Effector memory CD8-positive, alpha-beta T cell (primary cell): ENCODE measurements at regions not wholly inside any gene's neighbourhood (a gene's known extent, or its start where the extent isn't known, plus 50 kb on each side); places are given as distances from the start of the nearest gene placed in this dataset.

Source experiments
- ATAC-seq: fragments of 150-1000 bp; cut with Tn5 transposase; replicated peaks from 2 replicates; pipeline ENCODE4 v1.10.0; 2021; ENCODE audit warnings: mild to moderate bottlenecking, moderate library complexity
- DNase-seq, 3 experiments: peaks; one replicate each; pipeline ENCODE4 v3.0.0; 2021
- H3K27ac Mint-ChIP-seq, 2 donors: one replicate each; pipeline ENCODE4 v1.8.0; 2022; ENCODE audit warnings: mild to moderate bottlenecking in 2 of 2, mixed read lengths in 2 of 2, moderate library complexity in 2 of 2
- H3K27me3 Mint-ChIP-seq, 2 donors: one replicate each; pipeline ENCODE4 v1.8.0; 2022; ENCODE audit warnings: mixed read lengths in 2 of 2
- H3K36me3 Mint-ChIP-seq: one replicate; pipeline ENCODE4 v1.8.0; 2022; ENCODE audit warnings: mild to moderate bottlenecking, moderate library complexity, mixed read lengths; ENCODE audit not compliant: insufficient read depth
- H3K4me1 Mint-ChIP-seq, 2 donors: one replicate each; pipeline ENCODE4 v1.8.0; 2022; ENCODE audit warnings: low read depth in 2 of 2, mixed read lengths in 2 of 2
- H3K4me3 Mint-ChIP-seq, 2 donors: one replicate each; pipeline ENCODE4 v1.8.0; 2022; ENCODE audit warnings: mild to moderate bottlenecking in 2 of 2, mixed read lengths in 2 of 2, moderate library complexity in 2 of 2
- H3K9me3 Mint-ChIP-seq, 2 donors: one replicate each; pipeline ENCODE4 v1.8.0; 2022; ENCODE audit warnings: mixed read lengths in 2 of 2

GRCh38 chr2:117712684-117713083 lies 101.8 kb upstream of the DDX18 start:
- Mint-ChIP-seq H3K9me3 (peaks cover 5 to 7% of the 10 kb centered on the region in 2 donors), H3K27me3 (no peaks in the 10 kb centered on the region), H3K36me3 (no peaks in the 10 kb centered on the region), H3K27ac (no peak overlapping the region), H3K4me1 (no peaks in the 10 kb centered on the region), H3K4me3 (no peak overlapping the region)
- ATAC-seq (no peak), DNase-seq (no peak)

DNA sequence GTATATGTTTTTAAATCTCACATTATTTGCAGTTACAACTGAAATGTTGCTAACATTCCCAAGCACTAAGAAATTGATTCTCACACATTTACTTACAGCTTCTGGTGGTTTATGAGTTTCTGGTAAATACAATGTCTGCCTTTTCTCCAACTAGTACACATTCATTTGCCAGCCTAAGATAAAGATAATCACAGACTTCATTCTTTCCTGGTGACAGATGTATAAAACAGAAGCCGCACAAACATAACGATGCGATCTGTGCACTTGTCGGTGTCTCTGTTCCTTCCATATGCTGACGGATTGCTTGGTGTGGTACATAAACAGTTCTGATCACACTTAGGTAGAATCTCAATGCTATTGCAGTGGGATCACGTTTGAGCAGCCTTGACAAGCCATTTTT lies 100.4 kb upstream of the DDX18 start:
- no peak overlapping the region for H3K4me3 Mint-ChIP-seq
- no peaks in the 10 kb centered on the region for H3K36me3 Mint-ChIP-seq
- H3K27ac Mint-ChIP-seq, result no peak overlapping the region
- no peaks in the 10 kb centered on the region for H3K4me1 Mint-ChIP-seq
- no peaks in the 10 kb centered on the region for H3K27me3 Mint-ChIP-seq
- DNase-seq, result no peak
- ATAC-seq, result no peak
- H3K9me3 Mint-ChIP-seq, result peaks cover 5 to 7% of the 10 kb centered on the region in 2 donors

DNA sequence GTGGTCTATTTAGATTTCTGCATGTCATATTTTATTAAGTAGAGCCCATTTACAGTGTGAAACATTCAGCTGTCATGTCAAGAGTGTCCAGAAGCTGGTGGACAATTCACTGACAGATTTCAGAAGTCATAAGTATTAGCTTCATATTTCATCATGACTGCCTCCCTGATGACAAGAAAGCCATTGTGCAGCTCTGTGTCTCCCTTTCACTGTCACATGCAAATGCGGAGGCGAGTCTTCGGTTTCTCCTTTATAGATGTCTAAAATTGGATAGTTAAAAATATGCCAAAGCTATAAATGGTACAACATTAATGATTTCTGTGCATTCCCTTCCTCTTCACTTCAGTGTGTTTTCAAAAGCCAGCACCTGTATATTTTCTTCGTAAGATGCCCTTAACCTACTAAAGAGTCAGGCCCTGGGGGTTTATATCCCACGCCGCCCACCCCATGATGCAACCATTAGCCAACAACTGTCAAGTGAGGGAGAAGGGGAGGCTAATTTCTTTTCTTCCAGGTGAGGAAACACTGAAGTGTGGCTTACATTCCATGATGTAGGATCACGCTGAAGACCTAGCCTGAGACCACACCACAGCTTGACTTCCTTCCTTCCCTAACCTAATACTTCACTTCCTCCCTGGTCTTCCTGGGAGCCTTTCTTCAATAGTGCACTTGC lies 99.6 kb upstream of the DDX18 start:
- Mint-ChIP-seq H3K27me3 (no peaks in the 10 kb centered on the region), H3K4me1 (no peaks in the 10 kb centered on the region), H3K27ac (no peak overlapping the region), H3K9me3 (peaks cover 5 to 7% of the 10 kb centered on the region in 2 donors), H3K4me3 (no peak overlapping the region), H3K36me3 (no peaks in the 10 kb centered on the region)
- DNase-seq, result no peak
- no peak for ATAC-seq

- DNase-seq, result no peak
- H3K9me3 Mint-ChIP-seq, result peaks cover 5 to 7% of the 10 kb centered on the region in 2 donors
- H3K27me3 Mint-ChIP-seq, result peaks cover 0 to 8% of the 10 kb centered on the region in 2 donors
- ATAC-seq, result no peak
- H3K27ac Mint-ChIP-seq, result no peak overlapping the region
- no peaks in the 10 kb centered on the region for H3K36me3 Mint-ChIP-seq
- no peaks in the 10 kb centered on the region for H3K4me1 Mint-ChIP-seq
- H3K4me3 Mint-ChIP-seq, result no peak overlapping the region
Measured at GRCh38 chr2:117716505-117716904, 98.0 kb upstream of the DDX18 start.

DNA sequence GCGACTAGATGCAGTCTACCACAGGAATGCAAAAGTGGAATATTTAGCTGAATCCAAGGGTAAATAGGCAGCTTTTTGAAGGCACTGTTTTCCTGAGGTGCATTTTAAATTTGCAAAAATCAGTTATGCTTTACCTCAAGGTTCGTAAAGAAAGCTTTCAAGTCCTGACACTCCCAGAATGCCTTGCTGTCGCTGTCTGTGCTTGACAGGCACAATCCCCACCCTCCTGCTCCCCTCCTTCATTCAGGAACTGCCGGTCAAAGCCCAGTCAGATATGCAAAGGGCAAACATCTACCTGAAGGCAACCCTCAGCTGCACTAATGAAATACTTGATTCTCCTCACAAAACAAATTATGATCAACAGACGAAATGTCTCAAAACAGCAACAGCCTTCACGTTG lies 97.4 kb upstream of the DDX18 start:
- Mint-ChIP-seq H3K27me3 (peaks cover 0 to 8% of the 10 kb centered on the region in 2 donors), H3K9me3 (peaks cover 4 to 7% of the 10 kb centered on the region in 2 donors), H3K4me1 (peaks cover 2 to 4% of the 10 kb centered on the region in 2 donors), H3K27ac (no peak overlapping the region), H3K4me3 (no peak overlapping the region), H3K36me3 (no peaks in the 10 kb centered on the region)
- DNase-seq (no peak), ATAC-seq (no peak)

DNA sequence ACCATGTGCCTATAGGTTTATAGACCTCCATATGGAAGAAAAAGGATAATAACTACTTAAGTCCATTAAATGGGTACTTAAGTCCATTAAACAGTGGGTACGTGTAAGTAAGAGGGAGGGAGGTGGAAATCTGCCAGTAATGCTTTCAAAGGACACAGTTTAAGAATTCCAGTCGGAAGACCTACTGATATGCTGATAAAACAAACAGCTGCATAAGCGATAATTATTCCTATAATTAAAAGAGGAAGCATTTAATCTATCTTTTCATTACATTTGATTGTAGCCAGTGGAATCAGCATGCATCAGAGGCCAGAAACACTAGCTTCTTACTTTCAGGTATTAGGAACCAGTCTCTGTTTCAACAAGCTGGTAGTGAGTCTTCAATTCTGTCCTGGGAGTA lies 96.4 kb upstream of the DDX18 start:
- no peak for DNase-seq
- Mint-ChIP-seq H3K4me1 (peaks cover 6 to 14% of the 10 kb centered on the region in 2 donors), H3K9me3 (peaks cover 0 to 2% of the 10 kb centered on the region in 2 donors), H3K36me3 (no peaks in the 10 kb centered on the region), H3K27ac (no peak overlapping the region), H3K4me3 (no peak overlapping the region), H3K27me3 (peaks cover 0 to 8% of the 10 kb centered on the region in 2 donors)
- no peak for ATAC-seq

- no peak overlapping the region for H3K4me3 Mint-ChIP-seq
Measured at GRCh38 chr2:117720765-117721164, 93.7 kb upstream of the DDX18 start.

GRCh38 chr2:117723483-117723882 lies 91.0 kb upstream of the DDX18 start:
- peaks cover 0 to 8% of the 10 kb centered on the region in 2 donors for H3K27me3 Mint-ChIP-seq
- peaks cover 6 to 19% of the 10 kb centered on the region in 2 donors for H3K4me1 Mint-ChIP-seq
- no peak overlapping the region for H3K4me3 Mint-ChIP-seq
- H3K9me3 Mint-ChIP-seq, result no peaks in the 10 kb centered on the region
- no peaks in the 10 kb centered on the region for H3K36me3 Mint-ChIP-seq
- DNase-seq (no peak), ATAC-seq (no peak)
- H3K27ac Mint-ChIP-seq, result no peak overlapping the region

More at GRCh38 chr2:117720765-117721164, 93.7 kb upstream of the DDX18 start:
- Mint-ChIP-seq H3K4me1 (peaks cover 6 to 19% of the 10 kb centered on the region in 2 donors), H3K36me3 (no peaks in the 10 kb centered on the region), H3K9me3 (no peaks in the 10 kb centered on the region), H3K27ac (no peak overlapping the region), H3K27me3 (peaks cover 0 to 8% of the 10 kb centered on the region in 2 donors)
- no peak for ATAC-seq
- no peak for DNase-seq

GRCh38 chr2:117723888-117724434 lies 90.5 kb upstream of the DDX18 start:
- Mint-ChIP-seq H3K36me3 (no peaks in the 10 kb centered on the region), H3K9me3 (no peaks in the 10 kb centered on the region), H3K27me3 (peaks cover 0 to 8% of the 10 kb centered on the region in 2 donors), H3K4me1 (peaks cover 6 to 19% of the 10 kb centered on the region in 2 donors), H3K4me3 (no peak overlapping the region), H3K27ac (no peak overlapping the region)
- ATAC-seq, result no peak
- DNase-seq, result no peak

GRCh38 chr2:117726747-117727146 lies 87.7 kb upstream of the DDX18 start:
- H3K27ac Mint-ChIP-seq, result no peak overlapping the region
- ATAC-seq (no peak), DNase-seq (no peak)
- H3K9me3 Mint-ChIP-seq, result no peaks in the 10 kb centered on the region
- no peaks in the 10 kb centered on the region for H3K27me3 Mint-ChIP-seq
- no peak overlapping the region for H3K4me3 Mint-ChIP-seq
- H3K36me3 Mint-ChIP-seq, result no peaks in the 10 kb centered on the region
- H3K4me1 Mint-ChIP-seq, result peaks cover 6 to 18% of the 10 kb centered on the region in 2 donors

GRCh38 chr2:117737846-117738245 lies 76.6 kb upstream of the DDX18 start:
- H3K27me3 Mint-ChIP-seq, result no peaks in the 10 kb centered on the region
- no peaks in the 10 kb centered on the region for H3K4me1 Mint-ChIP-seq
- no peaks in the 10 kb centered on the region for H3K9me3 Mint-ChIP-seq
- no peak overlapping the region for H3K4me3 Mint-ChIP-seq
- H3K36me3 Mint-ChIP-seq, result no peaks in the 10 kb centered on the region
- ATAC-seq (no peak), DNase-seq (no peak)
- H3K27ac Mint-ChIP-seq, result no peak overlapping the region

- H3K4me1 Mint-ChIP-seq, result no peaks in the 10 kb centered on the region
- no peak overlapping the region for H3K4me3 Mint-ChIP-seq
- no peak for ATAC-seq
- H3K36me3 Mint-ChIP-seq, result no peaks in the 10 kb centered on the region
- no peaks in the 10 kb centered on the region for H3K27me3 Mint-ChIP-seq
- H3K27ac Mint-ChIP-seq, result no peak overlapping the region
- no peaks in the 10 kb centered on the region for H3K9me3 Mint-ChIP-seq
- no peak for DNase-seq
Measured at GRCh38 chr2:117738991-117739839, 75.3 kb upstream of the DDX18 start.

- DNase-seq (no peak), ATAC-seq (no peak)
- no peaks in the 10 kb centered on the region for H3K36me3 Mint-ChIP-seq
- peaks cover 6 to 8% of the 10 kb centered on the region in 2 donors for H3K27me3 Mint-ChIP-seq
- no peaks in the 10 kb centered on the region for H3K4me1 Mint-ChIP-seq
- H3K27ac Mint-ChIP-seq, result no peak overlapping the region
- no peak overlapping the region for H3K4me3 Mint-ChIP-seq
- no peaks in the 10 kb centered on the region for H3K9me3 Mint-ChIP-seq
Measured at GRCh38 chr2:117745537-117745936, 69.0 kb upstream of the DDX18 start.

DNA sequence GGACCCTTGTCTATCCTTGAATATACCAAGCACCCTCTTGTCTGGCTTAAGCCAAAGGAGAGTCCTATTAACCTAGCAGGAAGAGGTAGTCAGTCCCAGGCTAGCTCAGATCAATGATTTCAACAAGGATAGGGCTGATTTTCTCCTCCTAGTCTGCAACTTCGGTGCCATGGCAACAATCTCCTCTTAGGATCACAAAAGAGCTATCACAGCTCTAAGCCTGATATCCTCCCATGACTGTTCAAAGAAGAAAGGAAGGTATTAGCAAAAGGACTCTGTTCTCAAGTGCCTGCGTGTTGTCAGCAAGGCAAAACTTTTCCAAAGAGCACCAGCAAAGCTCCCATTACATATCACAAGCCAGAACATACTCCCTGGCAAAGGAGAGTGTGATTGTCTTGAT lies 58.7 kb upstream of the DDX18 start:
- Mint-ChIP-seq H3K27ac (no peak overlapping the region), H3K9me3 (no peaks in the 10 kb centered on the region), H3K36me3 (no peaks in the 10 kb centered on the region), H3K4me3 (no peak overlapping the region), H3K4me1 (no peaks in the 10 kb centered on the region), H3K27me3 (no peaks in the 10 kb centered on the region)
- DNase-seq (no peak), ATAC-seq (no peak)
